ENCODE measurements at regions not wholly inside any gene's neighbourhood (a gene's known extent, or its start where the extent isn't known, plus 50 kb on each side); places are given as distances from the start of the nearest gene placed in this dataset.

- TF ChIP-seq CTCF (IDR thresholded peaks at IDR 0.05) (no peak), POLR2A (IDR thresholded peaks at IDR 0.05) (no peak), POLR2AphosphoS5 (IDR thresholded peaks at IDR 0.05) (no peak), EP300 (IDR thresholded peaks at IDR 0.05; ENCODE audit: low read depth) (no peak)
Observed at GRCh38 chr7:136184719-136185118, 207.6 kb upstream of the MTPN start.

Data from transverse colon (tissue), 4 donors.